Astrocyte of the cerebellum (primary cell): ENCODE measurements at regions not wholly inside any gene's neighbourhood (a gene's known extent, or its start where the extent isn't known, plus 50 kb on each side); places are given as distances from the start of the nearest gene placed in this dataset.

Source experiments
- DNase-seq: peaks from one replicate; pipeline ENCODE4 v3.0.0-alpha.2; 2011; ENCODE audit warnings: low read depth
- H3K4me3 ChIP-seq: 2 replicates; pipeline ENCODE4 v1.5.1; 2011; ENCODE audit warnings: mild to moderate bottlenecking, low read depth, low read length, moderate library complexity
- in situ Hi-C: cut with HindIII; loops from 2 replicates; pipeline ENCODE4 v1.10.0; 2017; ENCODE audit warnings: low sequenced_read_pairs
- TF ChIP-seq, protein P1 (sequence below): IDR thresholded peaks from 2 replicates; pipeline ENCODE4 v1.5.1; 2012; ENCODE audit warnings: low read length, low read depth, moderate library complexity, mild to moderate bottlenecking; ENCODE audit errors: missing control alignments

- DNase-seq, result no peak
- in situ Hi-C loops, result no loop called here
- H3K4me3 ChIP-seq, result no peak overlapping the region
- TF ChIP-seq, protein P1, sequence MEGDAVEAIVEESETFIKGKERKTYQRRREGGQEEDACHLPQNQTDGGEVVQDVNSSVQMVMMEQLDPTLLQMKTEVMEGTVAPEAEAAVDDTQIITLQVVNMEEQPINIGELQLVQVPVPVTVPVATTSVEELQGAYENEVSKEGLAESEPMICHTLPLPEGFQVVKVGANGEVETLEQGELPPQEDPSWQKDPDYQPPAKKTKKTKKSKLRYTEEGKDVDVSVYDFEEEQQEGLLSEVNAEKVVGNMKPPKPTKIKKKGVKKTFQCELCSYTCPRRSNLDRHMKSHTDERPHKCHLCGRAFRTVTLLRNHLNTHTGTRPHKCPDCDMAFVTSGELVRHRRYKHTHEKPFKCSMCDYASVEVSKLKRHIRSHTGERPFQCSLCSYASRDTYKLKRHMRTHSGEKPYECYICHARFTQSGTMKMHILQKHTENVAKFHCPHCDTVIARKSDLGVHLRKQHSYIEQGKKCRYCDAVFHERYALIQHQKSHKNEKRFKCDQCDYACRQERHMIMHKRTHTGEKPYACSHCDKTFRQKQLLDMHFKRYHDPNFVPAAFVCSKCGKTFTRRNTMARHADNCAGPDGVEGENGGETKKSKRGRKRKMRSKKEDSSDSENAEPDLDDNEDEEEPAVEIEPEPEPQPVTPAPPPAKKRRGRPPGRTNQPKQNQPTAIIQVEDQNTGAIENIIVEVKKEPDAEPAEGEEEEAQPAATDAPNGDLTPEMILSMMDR, result no peak
These were observed 362.9 kb downstream of the ZEB2 start for GRCh38 chr2:144156736-144157640.

DNA sequence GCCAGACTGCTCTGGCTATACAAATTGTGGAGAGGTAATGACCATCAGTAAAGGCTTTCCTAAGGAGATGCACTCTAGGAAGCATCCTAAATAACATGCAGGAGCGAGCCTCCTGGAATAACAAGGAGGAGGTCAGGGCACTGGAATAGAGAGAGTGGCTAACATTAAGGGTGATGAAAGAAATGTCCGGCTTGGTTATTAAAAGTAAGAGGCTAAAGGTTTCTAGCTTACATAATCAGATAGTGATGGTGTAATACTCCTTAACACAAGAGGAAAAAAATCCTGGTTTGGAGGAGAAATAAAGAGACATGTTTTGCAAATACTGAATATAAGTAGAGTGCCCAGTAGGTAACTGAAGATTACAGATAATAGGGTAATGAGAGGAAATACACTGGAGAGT, 365.7 kb downstream of the ZEB2 start:
- no peak for DNase-seq
- in situ Hi-C loops, result no loop called here
- no peak overlapping the region for H3K4me3 ChIP-seq
- TF ChIP-seq, protein P1, result no peak

DNA sequence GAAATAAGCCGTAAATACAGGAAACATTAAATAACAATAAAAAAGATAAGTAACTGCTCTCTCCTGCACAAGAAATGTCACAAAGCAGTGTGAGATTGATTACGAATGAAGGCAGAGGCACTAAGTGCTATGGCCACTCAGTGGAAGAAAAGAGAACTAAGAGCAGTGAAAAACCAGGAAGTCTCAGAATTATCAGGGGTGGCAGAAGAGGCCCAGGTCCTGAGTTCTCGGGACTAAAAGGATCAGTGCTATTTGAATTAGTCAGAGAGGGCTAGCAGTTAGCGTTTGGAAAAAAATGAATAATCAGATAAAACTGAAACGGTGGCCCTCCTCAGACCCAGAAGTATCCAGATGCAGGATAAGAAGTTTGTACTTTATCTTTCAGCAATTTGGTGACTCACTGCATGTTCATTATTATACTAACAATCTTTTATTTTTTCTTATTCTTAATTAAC, 367.1 kb downstream of the ZEB2 start:
- TF ChIP-seq, protein P1, result no peak
- in situ Hi-C loops, result no loop called here
- no peak overlapping the region for H3K4me3 ChIP-seq
- DNase-seq, result no peak

DNA sequence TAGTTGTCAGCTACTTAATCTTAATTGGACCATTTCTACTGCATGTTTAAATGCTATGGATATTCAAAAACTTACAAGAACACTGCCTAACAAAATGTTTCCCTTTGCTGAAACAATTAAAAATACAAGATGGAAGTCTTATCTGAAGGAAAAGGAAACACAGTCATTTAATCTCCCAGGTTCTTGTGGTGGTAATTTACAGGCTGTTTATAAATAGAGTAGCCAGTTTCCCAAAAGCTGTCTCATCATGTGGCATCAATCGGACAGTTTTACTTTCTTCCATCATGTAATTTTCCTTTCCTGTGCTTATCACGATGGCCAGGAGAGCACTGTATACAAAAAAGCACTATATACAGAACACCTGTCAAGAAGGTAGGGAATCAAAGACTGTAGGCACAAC, 368.1 kb downstream of the ZEB2 start:
- TF ChIP-seq, protein P1, result no peak
- DNase-seq, result no peak
- H3K4me3 ChIP-seq, result no peak overlapping the region
- in situ Hi-C loops, result no loop called here

DNA sequence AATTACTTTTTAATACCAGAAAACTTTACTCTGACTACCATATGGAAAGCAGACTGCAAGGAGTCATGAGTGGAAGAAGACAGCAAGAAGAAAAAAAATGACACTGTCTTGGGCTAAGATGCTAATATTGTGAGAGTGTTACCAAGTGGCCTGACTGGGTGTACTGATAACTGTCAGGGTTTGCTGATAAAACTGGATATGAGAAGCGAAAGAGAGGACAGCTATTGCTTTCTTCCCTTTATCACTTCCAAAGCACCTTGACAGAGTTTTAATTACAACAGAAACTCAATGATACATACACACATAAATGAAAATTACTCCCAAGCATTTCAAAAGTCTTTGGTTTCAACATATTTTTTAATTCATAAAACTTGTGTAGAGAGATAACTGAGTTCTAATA, 368.5 kb downstream of the ZEB2 start:
- TF ChIP-seq, protein P1, result no peak
- in situ Hi-C loops, result no loop called here
- no peak for DNase-seq
- H3K4me3 ChIP-seq, result no peak overlapping the region

DNA sequence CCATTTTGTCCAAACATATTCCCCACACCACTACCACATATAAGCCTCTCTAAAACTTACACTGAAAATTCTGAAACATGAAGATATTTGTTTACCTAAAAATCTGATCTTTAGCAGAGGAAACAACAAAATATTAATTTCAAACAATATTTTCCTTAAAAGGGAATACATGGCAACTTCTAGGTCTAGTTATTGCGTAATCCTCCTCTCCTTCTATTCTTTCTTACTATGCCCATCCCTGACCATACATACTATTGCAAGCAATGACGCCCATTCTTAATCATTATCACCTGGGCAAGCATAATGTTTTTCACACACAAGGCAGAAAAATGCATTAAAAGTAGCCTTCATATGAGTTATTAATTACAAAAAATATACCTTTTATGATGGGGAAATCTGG, 372.6 kb downstream of the ZEB2 start:
- no peak overlapping the region for H3K4me3 ChIP-seq
- TF ChIP-seq, protein P1, result no peak
- DNase-seq, result no peak
- in situ Hi-C loops, result no loop called here
